ENCODE measurements at regions not wholly inside any gene's neighbourhood (a gene's known extent, or its start where the extent isn't known, plus 50 kb on each side); places are given as distances from the start of the nearest gene placed in this dataset.

- Mint-ChIP-seq H3K4me1 (no peaks in the 10 kb centered on the region), H3K27ac (no peak overlapping the region), H3K4me3 (no peak overlapping the region), H3K9me3 (peaks cover 12% of the 10 kb centered on the region), H3K27me3 (no peaks in the 10 kb centered on the region), H3K36me3 (ENCODE audit: low read depth) (no peaks in the 10 kb centered on the region)
- ATAC-seq: no peak
- no peak for DNase-seq
Observed at GRCh38 chr4:171602638-171603355, 210.4 kb upstream of the GALNTL6 start.

- Mint-ChIP-seq H3K4me1 (no peaks in the 10 kb centered on the region), H3K4me3 (no peak overlapping the region), H3K36me3 (ENCODE audit: low read depth) (no peaks in the 10 kb centered on the region), H3K27me3 (no peaks in the 10 kb centered on the region), H3K9me3 (peaks cover 8% of the 10 kb centered on the region), H3K27ac (no peak overlapping the region)
- DNase-seq: no peak
- ATAC-seq: no peak
Observed at GRCh38 chr4:171601091-171601490, 212.1 kb upstream of the GALNTL6 start.

DNA sequence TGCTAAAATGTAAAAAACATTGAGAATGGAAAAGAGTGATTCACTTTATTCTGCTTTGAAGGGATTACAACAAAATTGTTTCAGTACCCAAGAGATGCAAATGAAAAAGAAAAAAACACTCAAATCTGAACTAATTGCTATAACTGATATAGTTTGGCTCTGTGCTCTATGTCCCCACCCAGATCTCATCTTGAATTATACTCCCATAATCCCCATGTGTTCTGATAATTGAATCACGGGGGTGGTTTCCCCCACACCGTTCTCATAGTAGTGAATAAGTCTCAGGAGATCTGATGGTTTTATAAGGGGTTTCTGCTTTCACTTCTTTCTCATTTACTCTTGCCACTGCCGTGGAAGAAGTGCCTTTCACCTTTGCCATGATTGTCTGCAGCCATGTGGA lies 213.6 kb upstream of the GALNTL6 start:
- no peaks in the 10 kb centered on the region for H3K27me3 Mint-ChIP-seq
- no peak overlapping the region for H3K27ac Mint-ChIP-seq
- no peaks in the 10 kb centered on the region for H3K4me1 Mint-ChIP-seq
- H3K4me3 Mint-ChIP-seq: no peak overlapping the region
- no peak for DNase-seq
- H3K9me3 Mint-ChIP-seq: peaks cover 8% of the 10 kb centered on the region
- ATAC-seq: no peak
- no peaks in the 10 kb centered on the region for H3K36me3 Mint-ChIP-seq (ENCODE audit: low read depth)

DNA sequence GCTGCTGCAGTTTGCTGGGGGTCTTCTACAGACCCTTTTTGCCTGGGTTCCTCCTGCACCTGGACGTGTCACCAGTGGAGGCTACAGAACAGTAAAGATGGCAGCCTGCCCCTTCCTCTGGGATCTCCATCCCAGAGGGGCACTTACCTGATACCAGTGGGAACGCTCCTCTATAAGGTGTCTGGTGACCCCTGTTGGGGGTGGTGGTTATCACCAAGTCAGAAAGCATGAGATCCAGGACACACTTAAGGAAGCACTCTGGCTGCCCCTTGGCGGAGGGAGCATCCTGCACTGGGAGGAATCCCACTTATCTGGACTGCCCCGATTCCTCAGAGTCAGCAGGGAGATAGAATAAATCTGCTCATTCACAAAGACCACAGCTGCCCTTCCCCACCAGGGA lies 218.9 kb upstream of the GALNTL6 start:
- Mint-ChIP-seq H3K4me3 (no peak overlapping the region), H3K4me1 (no peaks in the 10 kb centered on the region), H3K27me3 (no peaks in the 10 kb centered on the region), H3K36me3 (ENCODE audit: low read depth) (no peaks in the 10 kb centered on the region), H3K9me3 (peaks cover 3% of the 10 kb centered on the region), H3K27ac (no peak overlapping the region)
- DNase-seq (no peak), ATAC-seq (no peak)

DNA sequence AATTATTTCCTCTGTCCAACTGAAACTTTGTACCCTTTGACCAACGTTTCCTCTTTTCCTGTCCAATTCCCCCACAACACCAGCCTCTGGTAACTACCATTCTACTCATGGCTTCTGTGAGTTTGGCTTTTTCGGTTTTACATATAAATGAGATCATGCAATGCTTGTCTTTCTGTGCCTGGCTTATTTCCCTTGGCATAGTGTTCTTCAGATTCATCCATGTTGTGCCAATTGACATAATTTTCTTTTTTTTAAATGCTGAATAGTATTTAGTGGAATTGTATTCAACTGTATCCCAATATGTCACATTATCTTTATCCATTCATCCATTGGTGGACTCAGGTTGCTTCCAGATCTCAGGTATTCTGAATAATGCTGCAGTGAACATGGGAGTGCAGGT lies 222.5 kb upstream of the GALNTL6 start:
- Mint-ChIP-seq H3K4me3 (no peak overlapping the region), H3K36me3 (ENCODE audit: low read depth) (no peaks in the 10 kb centered on the region), H3K27me3 (no peaks in the 10 kb centered on the region), H3K4me1 (no peaks in the 10 kb centered on the region), H3K9me3 (no peaks in the 10 kb centered on the region), H3K27ac (no peak overlapping the region)
- ATAC-seq (no peak), DNase-seq (no peak)

GRCh38 chr4:171588764-171589163 lies 224.4 kb upstream of the GALNTL6 start:
- ATAC-seq (no peak), DNase-seq (no peak)
- no peaks in the 10 kb centered on the region for H3K27me3 Mint-ChIP-seq
- H3K9me3 Mint-ChIP-seq: no peaks in the 10 kb centered on the region
- no peaks in the 10 kb centered on the region for H3K36me3 Mint-ChIP-seq (ENCODE audit: low read depth)
- H3K27ac Mint-ChIP-seq: no peak overlapping the region
- no peak overlapping the region for H3K4me3 Mint-ChIP-seq
- no peaks in the 10 kb centered on the region for H3K4me1 Mint-ChIP-seq

DNA sequence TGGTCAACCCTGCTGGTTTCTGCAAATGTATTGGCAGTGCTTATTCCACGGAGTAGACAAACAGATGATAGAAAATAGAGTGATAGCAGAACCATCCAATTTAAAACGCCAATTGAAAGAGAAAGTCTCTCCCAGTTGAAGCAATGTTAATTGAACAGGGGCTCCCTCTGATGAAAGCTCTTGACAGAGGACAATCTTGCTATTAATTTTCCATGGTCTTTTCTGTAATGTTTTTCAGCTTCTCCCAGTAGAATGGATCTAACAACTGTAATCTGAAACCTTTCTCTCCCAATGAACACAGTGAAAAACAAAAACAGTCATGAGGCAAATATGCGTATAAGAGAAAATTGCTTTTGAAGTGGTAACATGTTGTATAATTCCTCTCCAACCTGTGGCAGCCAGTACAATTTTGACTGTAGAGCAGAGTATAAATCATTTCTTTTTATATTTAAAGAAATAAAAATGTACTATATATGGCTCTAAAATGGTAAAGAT lies 225.1 kb upstream of the GALNTL6 start:
- no peak for ATAC-seq
- H3K9me3 Mint-ChIP-seq: no peaks in the 10 kb centered on the region
- H3K4me3 Mint-ChIP-seq: no peak overlapping the region
- no peaks in the 10 kb centered on the region for H3K27me3 Mint-ChIP-seq
- no peaks in the 10 kb centered on the region for H3K4me1 Mint-ChIP-seq
- H3K27ac Mint-ChIP-seq: no peak overlapping the region
- no peaks in the 10 kb centered on the region for H3K36me3 Mint-ChIP-seq (ENCODE audit: low read depth)
- DNase-seq: no peak

- DNase-seq (no peak), ATAC-seq (no peak)
- Mint-ChIP-seq H3K27ac (no peak overlapping the region), H3K27me3 (no peaks in the 10 kb centered on the region), H3K4me3 (no peak overlapping the region), H3K9me3 (no peaks in the 10 kb centered on the region), H3K4me1 (peaks cover 2% of the 10 kb centered on the region), H3K36me3 (ENCODE audit: low read depth) (no peaks in the 10 kb centered on the region)
Observed at GRCh38 chr4:171583790-171584189, 229.4 kb upstream of the GALNTL6 start.

DNA sequence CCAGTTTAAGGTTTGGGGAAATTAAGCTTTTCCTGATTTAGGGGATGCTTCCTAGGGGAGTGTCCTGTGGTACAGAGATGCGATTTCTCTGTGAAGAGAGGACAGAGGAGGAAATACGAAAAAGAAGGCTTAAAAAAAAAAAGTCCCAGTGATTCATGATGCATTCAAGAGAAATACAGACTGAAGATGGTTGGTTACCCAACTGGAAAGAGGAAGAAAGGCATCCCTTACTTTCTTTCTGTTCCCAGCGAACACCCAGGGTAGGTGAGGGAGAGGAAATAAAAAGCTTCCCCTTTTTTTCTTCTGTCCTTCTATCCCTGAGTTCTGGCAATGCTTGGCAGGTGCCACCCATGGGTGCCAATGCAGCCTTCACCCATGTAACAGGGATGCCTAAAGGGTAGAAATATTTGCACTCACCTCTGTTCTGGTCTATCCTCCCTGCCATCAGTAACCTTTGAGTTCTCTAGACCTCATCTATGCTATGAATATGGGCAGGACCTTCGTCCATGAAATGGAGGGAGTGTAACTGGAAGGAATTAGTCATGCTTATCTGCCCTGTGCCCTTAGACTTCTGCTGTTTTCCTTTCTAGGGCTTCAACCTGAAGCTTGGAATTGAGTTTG lies 230.1 kb upstream of the GALNTL6 start:
- H3K4me3 Mint-ChIP-seq: no peak overlapping the region
- H3K36me3 Mint-ChIP-seq (ENCODE audit: low read depth): no peaks in the 10 kb centered on the region
- peaks cover 2% of the 10 kb centered on the region for H3K4me1 Mint-ChIP-seq
- H3K27ac Mint-ChIP-seq: no peak overlapping the region
- DNase-seq: no peak
- no peaks in the 10 kb centered on the region for H3K9me3 Mint-ChIP-seq
- ATAC-seq: no peak
- no peaks in the 10 kb centered on the region for H3K27me3 Mint-ChIP-seq

DNA sequence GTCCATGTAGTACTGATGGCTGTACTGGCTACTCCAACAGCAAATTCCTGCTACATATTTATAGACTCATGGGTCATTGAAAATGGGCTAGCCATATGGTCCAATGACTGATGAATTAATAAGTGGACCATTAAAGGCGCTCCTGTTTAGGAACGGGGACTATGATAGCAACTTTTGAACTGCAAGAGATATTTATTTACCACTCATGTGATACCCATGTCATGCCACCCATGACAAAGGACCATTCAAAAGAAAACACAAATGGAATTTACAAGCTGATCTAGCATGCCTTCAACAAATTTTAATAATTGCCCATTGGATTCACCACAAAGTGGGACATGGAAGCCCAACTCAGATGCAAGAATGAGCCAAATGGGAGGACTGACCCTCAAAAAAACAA lies 240.0 kb upstream of the GALNTL6 start:
- DNase-seq: no peak
- H3K4me1 Mint-ChIP-seq: no peaks in the 10 kb centered on the region
- H3K27me3 Mint-ChIP-seq: no peaks in the 10 kb centered on the region
- H3K27ac Mint-ChIP-seq: no peak overlapping the region
- ATAC-seq: no peak
- no peaks in the 10 kb centered on the region for H3K36me3 Mint-ChIP-seq (ENCODE audit: low read depth)
- H3K4me3 Mint-ChIP-seq: no peak overlapping the region
- no peaks in the 10 kb centered on the region for H3K9me3 Mint-ChIP-seq

DNA sequence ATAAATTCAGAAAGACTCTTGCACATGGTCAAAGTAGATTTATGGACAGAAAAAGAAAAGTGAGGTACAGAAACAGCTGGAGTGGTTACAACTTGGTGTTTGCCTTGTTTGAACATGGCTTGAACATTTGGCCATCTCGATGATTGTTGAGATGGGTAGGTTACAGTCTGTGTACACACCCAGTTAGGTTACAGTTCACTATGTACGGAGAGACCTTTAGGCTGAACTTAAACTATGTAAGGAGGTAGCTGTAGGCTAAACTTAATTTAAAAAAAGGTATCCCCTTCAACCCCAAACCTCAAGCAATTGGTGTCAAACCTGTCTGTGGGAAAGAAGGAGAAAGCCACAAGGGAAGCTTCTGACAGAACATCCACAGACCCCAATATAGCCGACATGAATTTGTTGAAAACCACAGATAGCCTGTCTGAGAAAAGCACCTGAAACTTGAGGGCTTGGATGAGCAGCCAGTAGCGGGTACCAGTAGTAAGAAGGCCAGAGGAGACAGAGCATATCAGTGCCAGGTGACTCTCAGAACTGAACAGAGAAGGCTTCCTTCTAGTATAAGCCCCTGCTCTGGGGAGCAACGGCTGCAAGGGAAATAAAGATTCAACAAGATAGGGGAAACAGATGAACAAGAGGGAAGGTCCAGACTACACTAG lies 247.9 kb upstream of the GALNTL6 start:
- Mint-ChIP-seq H3K4me1 (no peaks in the 10 kb centered on the region), H3K9me3 (no peaks in the 10 kb centered on the region), H3K27me3 (no peaks in the 10 kb centered on the region), H3K4me3 (no peak overlapping the region), H3K27ac (no peak overlapping the region), H3K36me3 (ENCODE audit: low read depth) (no peaks in the 10 kb centered on the region)
- ATAC-seq (no peak), DNase-seq (no peak)

DNA sequence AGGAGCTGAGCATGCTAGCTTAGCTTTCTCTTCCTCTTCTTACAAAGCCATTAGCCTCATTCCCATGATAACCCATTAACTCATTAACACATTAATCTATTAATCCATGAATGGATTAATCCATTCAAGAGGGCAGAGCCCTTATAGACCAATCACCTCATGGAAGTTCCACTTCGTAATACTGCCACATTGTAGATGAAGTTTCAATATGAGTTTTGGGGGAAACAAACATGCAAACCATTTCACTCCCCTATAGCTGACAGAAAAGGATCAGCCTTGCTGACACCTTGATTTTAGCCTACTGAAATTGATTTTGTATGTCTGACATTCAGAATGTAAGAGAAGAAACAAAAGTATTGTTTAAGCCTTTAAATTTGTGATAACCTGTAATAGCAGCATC lies 251.8 kb upstream of the GALNTL6 start:
- no peak for DNase-seq
- Mint-ChIP-seq H3K27me3 (no peaks in the 10 kb centered on the region), H3K4me1 (no peaks in the 10 kb centered on the region), H3K27ac (no peak overlapping the region), H3K4me3 (no peak overlapping the region), H3K36me3 (ENCODE audit: low read depth) (no peaks in the 10 kb centered on the region), H3K9me3 (no peaks in the 10 kb centered on the region)
- ATAC-seq: no peak

- ATAC-seq: no peak
- no peaks in the 10 kb centered on the region for H3K27me3 Mint-ChIP-seq
- DNase-seq: no peak
- H3K9me3 Mint-ChIP-seq: peaks cover 1% of the 10 kb centered on the region
- no peak overlapping the region for H3K4me3 Mint-ChIP-seq
- no peak overlapping the region for H3K27ac Mint-ChIP-seq
- H3K36me3 Mint-ChIP-seq (ENCODE audit: low read depth): no peaks in the 10 kb centered on the region
- no peaks in the 10 kb centered on the region for H3K4me1 Mint-ChIP-seq
Observed at GRCh38 chr4:171553961-171554360, 259.2 kb upstream of the GALNTL6 start.

DNA sequence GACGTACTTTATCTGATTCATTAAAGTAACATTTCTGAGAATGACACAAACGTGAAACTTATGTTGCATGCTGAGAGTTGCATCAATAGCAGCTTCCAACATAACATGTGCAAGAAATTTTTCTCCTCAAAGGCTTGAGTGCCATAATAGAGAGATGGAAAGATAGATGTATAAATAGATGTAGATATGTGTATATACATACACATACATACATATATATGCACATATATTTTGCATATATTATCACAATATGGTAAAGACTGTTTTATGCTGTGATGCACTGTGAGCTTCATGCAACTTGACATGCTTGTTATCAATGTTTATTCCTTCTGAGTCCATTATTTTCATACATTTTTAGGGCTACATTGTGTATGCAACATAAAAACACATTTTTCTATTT lies 270.6 kb upstream of the GALNTL6 start:
- no peak for DNase-seq
- H3K27ac Mint-ChIP-seq: no peak overlapping the region
- peaks cover 21% of the 10 kb centered on the region for H3K9me3 Mint-ChIP-seq
- ATAC-seq: no peak
- H3K4me3 Mint-ChIP-seq: no peak overlapping the region
- H3K27me3 Mint-ChIP-seq: no peaks in the 10 kb centered on the region
- H3K4me1 Mint-ChIP-seq: no peaks in the 10 kb centered on the region
- H3K36me3 Mint-ChIP-seq (ENCODE audit: low read depth): no peaks in the 10 kb centered on the region

DNA sequence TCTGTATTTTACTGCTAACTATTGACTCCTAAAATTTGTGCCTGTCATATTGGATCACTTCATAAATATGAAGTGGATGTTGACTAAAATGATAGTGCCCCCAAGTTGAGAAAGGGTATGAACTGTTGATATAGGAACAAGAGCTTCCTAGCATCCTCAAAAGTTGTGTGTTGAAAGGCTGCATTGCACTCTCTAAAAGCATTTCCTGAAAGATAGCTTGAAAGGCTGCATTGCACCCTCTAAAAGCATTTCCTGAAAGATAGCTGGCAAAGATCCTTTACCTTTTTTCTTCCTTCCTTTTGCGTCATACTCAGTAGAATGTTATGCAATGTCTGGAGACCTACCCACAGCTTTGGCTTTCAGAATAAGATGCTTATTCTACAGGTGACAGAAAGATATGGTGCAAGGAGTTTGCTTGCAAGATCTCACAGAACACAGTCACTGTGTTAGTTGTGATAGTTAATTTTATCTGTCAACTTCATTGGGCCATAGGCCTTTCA lies 274.6 kb upstream of the GALNTL6 start:
- Mint-ChIP-seq H3K36me3 (ENCODE audit: low read depth) (no peaks in the 10 kb centered on the region), H3K27me3 (no peaks in the 10 kb centered on the region), H3K4me1 (no peaks in the 10 kb centered on the region), H3K4me3 (no peak overlapping the region), H3K9me3 (peaks cover 12% of the 10 kb centered on the region), H3K27ac (no peak overlapping the region)
- ATAC-seq (no peak), DNase-seq (no peak)

Measured in activated naive CD8-positive, alpha-beta T cell treated with anti-CD3 and anti-CD28 coated beads, Interleukin-2, amount 50 U/mL, for 24 hours (primary cell).